Lower lobe of right lung (tissue), 2 donors: ENCODE measurements at regions not wholly inside any gene's neighbourhood (a gene's known extent, or its start where the extent isn't known, plus 50 kb on each side); places are given as distances from the start of the nearest gene placed in this dataset.

ENCODE experiments used
- ATAC-seq, 2 donors: fragments of 200-7000 bp; cut with Tn5 transposase; one replicate each; pipeline ENCODE4 v1.9.1; 2020 to 2022; ENCODE audit warnings: mild to moderate bottlenecking in 2 of 2, moderate library complexity in 2 of 2
- DNase-seq: peaks from one replicate; pipeline ENCODE4 v3.0.0-alpha.2; 2020
- H3K27ac ChIP-seq: fragments of 200-600 bp; one replicate; pipeline ENCODE4 v1.8.0; 2022
- H3K27me3 ChIP-seq: fragments of 200-600 bp; one replicate; pipeline ENCODE4 v1.8.0; 2022; ENCODE audit warnings: low read depth
- H3K36me3 ChIP-seq: fragments of 200-600 bp; one replicate; pipeline ENCODE4 v1.8.0; 2022; ENCODE audit warnings: mild to moderate bottlenecking
- H3K4me1 ChIP-seq: fragments of 200-600 bp; one replicate; pipeline ENCODE4 v1.8.0; 2022
- H3K4me3 ChIP-seq: fragments of 200-600 bp; one replicate; pipeline ENCODE4 v1.8.0; 2022; ENCODE audit warnings: mild to moderate bottlenecking
- H3K9me3 ChIP-seq: fragments of 200-600 bp; one replicate; pipeline ENCODE4 v1.8.0; 2022
- CTCF ChIP-seq: fragments of 200-600 bp; IDR thresholded peaks from one replicate; pipeline ENCODE4 v1.8.0; 2022; ENCODE audit warnings: antibody characterized with exemption, mild to moderate bottlenecking
- intact Hi-C: fragments of 100-400 bp; cut with DNase I; formaldehyde crosslinking; loops from one replicate; pipeline ENCODE4 v1.11.0; 2022
- donor health status: DM: no; HTN: yes; CAD: no; lungs with severe emphysema.

- no peak for ATAC-seq
- Histone ChIP-seq H3K27ac (no peak overlapping the region), H3K27me3 (no peaks in the 10 kb centered on the region), H3K4me1 (no peaks in the 10 kb centered on the region), H3K9me3 (no peaks in the 10 kb centered on the region), H3K4me3 (no peak overlapping the region), H3K36me3 (no peaks in the 10 kb centered on the region)
- DNase-seq, result no peak
- no peak for TF ChIP-seq CTCF
- intact Hi-C loops, result no loop called here
Observed at GRCh38 chr6:164792666-164793065, 516.7 kb downstream of the C6orf118 start.

- intact Hi-C loops, result no loop called here
- Histone ChIP-seq H3K36me3 (no peaks in the 10 kb centered on the region), H3K27me3 (no peaks in the 10 kb centered on the region), H3K4me3 (no peak overlapping the region), H3K4me1 (no peaks in the 10 kb centered on the region), H3K9me3 (no peaks in the 10 kb centered on the region), H3K27ac (no peak overlapping the region)
- DNase-seq, result no peak
- no peak for ATAC-seq
- no peak for TF ChIP-seq CTCF
Observed at GRCh38 chr6:164791498-164791897, 517.9 kb downstream of the C6orf118 start.

- H3K27me3 ChIP-seq, result no peaks in the 10 kb centered on the region
- no peak for ATAC-seq
- no peak overlapping the region for H3K27ac ChIP-seq
- H3K36me3 ChIP-seq, result no peaks in the 10 kb centered on the region
- no peak overlapping the region for H3K4me3 ChIP-seq
- H3K9me3 ChIP-seq, result no peaks in the 10 kb centered on the region
- no peak for TF ChIP-seq CTCF
- intact Hi-C loops, result no loop called here
- H3K4me1 ChIP-seq, result no peaks in the 10 kb centered on the region
- no peak for DNase-seq
Observed at GRCh38 chr6:164763788-164764187, 545.6 kb downstream of the C6orf118 start.

- DNase-seq, result no peak
- no peaks in the 10 kb centered on the region for H3K9me3 ChIP-seq
- no peak overlapping the region for H3K27ac ChIP-seq
- intact Hi-C loops, result no loop called here
- H3K4me3 ChIP-seq, result no peak overlapping the region
- ATAC-seq, result no peak
- no peaks in the 10 kb centered on the region for H3K4me1 ChIP-seq
- H3K36me3 ChIP-seq, result no peaks in the 10 kb centered on the region
- TF ChIP-seq CTCF, result no peak
- no peaks in the 10 kb centered on the region for H3K27me3 ChIP-seq
Observed at GRCh38 chr6:164757451-164757850, 552.0 kb downstream of the C6orf118 start.

- DNase-seq, result no peak
- Histone ChIP-seq H3K27me3 (no peaks in the 10 kb centered on the region), H3K36me3 (no peaks in the 10 kb centered on the region), H3K27ac (no peak overlapping the region), H3K4me3 (no peak overlapping the region), H3K9me3 (no peaks in the 10 kb centered on the region), H3K4me1 (no peaks in the 10 kb centered on the region)
- intact Hi-C loops, result no loop called here
- no peak for TF ChIP-seq CTCF
- ATAC-seq, result no peak
Observed at GRCh38 chr6:164756723-164757122, 552.7 kb downstream of the C6orf118 start.

- TF ChIP-seq CTCF, result no peak
- H3K9me3 ChIP-seq, result no peaks in the 10 kb centered on the region
- intact Hi-C loops, result no loop called here
Observed at GRCh38 chr6:164756142-164756541, 553.3 kb downstream of the C6orf118 start.

More at GRCh38 chr6:164756142-164756541, 553.3 kb downstream of the C6orf118 start:
- Histone ChIP-seq H3K4me1 (no peaks in the 10 kb centered on the region), H3K27ac (no peak overlapping the region), H3K4me3 (no peak overlapping the region), H3K36me3 (no peaks in the 10 kb centered on the region), H3K27me3 (no peaks in the 10 kb centered on the region)
- DNase-seq (no peak), ATAC-seq (no peak)
